HTR-8/SVneo (cell line): ENCODE measurements at regions not wholly inside any gene's neighbourhood (a gene's known extent, or its start where the extent isn't known, plus 50 kb on each side); places are given as distances from the start of the nearest gene placed in this dataset.
A peak's percentile ranks its signal among the peaks of the same experiment; 100 is the strongest.
"Not testable (repeated sequence)": the region's sequence is repeated elsewhere in the genome, so short reads cannot be mapped to it uniquely, and the experiment has no call there.

ENCODE experiments used
- DNase-seq: peaks from one replicate; pipeline ENCODE4 v3.0.0; 2011; ENCODE audit warnings: low spot score, mixed read lengths; ENCODE audit not compliant: insufficient read length
- FAIRE-seq: peaks from 2 replicates; lab custom pipeline; 2011; peaks lifted over from hg19 to GRCh38; lab: Jason Lieb, UNC

DNA sequence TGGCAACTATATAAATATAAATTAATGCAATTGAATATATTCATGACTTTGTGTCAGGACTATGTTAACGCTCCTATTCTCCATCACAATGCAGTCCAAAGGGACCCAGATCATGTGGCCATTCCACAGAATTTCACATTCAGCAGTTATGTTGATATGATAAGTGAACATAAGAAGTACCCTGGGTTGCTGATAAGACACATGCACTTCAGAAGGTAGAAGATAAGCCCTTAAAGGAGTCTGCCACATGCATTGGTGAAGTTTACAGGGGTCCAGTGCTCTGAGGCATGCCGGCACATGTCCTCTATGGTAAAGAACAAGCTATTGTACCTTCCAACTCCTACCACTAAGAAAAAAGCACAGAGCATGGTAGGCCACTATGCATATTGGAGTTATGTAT lies 76.4 kb downstream of the PHAX start:
- FAIRE-seq (no peak), DNase-seq (no peak)

DNA sequence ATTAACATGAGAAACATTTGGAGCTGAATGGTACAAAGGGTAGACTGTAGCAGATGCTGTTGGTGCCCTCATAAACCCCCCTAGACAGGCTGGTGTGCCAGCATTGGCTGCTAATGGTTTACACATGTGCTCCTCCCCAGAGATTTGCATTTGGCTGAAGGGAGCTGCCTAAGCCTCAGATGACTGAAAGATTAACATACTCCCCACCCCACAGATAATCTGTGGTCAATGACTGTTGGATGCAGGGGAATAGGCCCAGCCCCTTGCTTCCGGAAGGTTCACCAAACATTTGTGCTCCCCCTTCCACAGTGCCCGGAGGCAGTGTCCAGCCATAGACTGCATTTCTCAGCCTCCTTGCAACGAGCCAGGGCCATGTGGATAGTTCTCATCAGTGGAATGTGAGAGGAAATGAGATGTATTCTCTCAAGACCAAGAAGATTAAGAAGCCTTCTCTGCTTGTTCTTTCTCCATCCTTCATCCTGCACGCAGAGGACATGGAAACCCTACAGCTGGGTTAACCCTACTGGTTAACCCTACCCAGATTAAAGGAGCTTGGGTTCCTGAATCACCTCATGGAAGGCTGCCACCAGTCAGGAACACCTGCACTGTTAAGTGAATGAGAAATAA lies 79.6 kb downstream of the PHAX start:
- FAIRE-seq = no peak
- DNase-seq = peak; percentile 35

DNA sequence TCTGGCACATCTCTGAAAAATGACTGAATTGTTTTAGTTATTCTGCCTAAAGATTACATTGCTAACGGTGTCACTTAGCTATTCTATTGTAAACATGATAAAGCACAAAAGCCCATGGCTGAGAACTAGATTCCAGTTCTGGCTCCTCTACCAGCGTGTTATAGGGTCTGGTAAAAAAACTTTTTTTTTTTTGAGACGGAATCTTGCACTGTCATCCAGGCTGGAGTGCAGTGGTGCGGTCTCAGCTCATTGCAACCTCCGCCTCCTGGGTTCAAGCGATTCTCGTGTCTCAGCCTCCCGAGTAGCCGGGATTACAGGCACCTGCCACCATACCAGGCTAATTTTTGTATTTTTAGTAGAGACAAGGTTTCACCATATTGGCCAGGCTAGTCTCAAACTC lies 80.6 kb downstream of the PHAX start:
- not testable (repeated sequence) for DNase-seq, FAIRE-seq

DNA sequence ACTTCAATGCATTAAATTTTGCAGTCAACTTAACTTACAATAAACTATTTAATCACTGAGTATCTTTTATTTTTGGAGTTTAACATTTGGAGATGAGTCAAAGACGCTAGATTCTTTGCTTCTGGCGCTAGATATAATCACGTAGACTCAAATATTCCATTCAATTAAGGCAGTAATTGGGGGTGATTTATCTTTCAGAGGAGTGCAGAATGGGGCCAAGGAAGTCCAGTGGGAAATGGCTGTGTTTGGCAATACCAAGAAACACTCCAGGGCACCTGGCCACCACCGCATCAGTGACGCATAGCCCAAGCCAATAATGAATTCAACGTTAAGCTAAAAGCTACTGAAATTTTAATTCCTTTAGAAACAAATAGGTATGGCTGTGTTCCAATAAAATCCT lies 81.2 kb downstream of the PHAX start:
- no peak for FAIRE-seq
- DNase-seq = no peak

DNA sequence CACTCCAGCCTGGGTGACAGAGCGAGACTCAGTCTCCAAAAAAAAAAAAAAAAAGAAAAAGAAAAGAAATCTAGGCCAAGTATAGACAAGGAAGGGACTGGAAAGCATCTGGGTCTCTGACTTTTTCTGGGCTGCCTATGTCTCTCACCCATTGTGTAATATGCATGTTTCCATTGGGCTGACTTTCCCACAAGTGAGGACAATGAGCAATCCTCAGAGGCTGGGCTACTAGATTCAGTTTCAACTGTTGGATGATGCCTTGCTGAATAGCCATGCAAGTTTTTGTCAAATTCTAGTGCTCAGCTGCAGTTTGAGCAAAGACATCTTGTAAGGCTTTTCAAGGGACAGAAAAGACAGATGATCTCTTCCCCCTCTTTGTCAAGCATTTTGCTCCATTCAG lies 82.1 kb downstream of the PHAX start:
- no peak for DNase-seq
- no peak for FAIRE-seq

DNA sequence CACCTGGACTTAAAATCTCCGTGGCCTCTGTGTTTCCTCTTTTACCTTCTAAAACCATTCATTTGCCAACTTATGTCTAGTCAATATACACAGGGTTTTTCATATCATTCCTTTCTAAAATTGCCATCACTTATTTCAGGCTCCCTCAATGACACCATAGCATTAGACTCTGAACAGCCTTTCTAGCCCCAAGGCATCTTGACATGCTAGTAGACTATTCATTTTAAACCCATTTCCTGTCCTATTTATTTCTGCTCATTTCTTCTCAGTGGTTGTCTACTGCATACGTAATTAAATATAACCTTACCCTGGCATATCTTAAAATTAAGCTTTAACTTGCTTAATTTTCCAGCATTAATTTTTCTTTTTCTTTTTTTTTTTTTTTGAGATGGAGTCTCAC lies 83.2 kb downstream of the PHAX start:
- DNase-seq = no peak
- FAIRE-seq = no peak

DNA sequence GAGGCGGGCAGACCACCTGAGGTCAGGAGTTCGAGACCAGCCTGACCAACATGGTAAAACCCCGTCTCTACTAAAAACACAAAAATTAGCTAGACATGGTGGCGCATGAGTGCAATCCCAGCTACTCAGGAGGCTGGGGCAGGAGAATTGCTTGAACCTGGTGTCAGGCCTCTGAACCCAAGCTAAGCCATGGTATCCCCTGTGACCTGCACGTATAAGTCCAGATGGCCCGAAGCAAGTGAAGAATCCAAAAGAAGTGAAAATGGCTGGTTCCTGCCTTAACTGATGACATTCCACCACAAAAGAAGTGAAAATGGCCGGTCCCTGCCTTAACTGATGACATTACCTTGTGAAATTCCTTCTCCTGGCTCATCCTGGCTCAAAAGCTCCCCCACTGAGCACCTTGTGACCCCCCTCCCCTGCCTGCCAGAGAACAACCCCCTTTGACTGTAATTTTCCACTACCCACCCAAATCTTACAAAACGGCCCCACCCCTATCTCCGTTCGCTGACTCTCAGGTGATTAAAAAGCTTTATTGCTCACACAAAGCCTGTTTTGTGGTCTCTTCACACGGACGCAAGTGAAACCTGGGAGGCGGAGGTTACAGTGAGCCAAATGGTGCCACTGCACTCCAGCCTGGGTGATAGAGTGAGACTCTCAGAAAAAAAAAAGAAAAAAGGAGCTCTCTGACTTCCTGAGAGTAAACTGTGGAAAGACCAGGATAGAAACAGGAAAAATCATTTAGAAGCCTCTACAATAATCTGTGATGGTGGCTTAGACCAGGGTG lies 84.1 kb downstream of the PHAX start:
- not testable (repeated sequence) for DNase-seq, FAIRE-seq

DNA sequence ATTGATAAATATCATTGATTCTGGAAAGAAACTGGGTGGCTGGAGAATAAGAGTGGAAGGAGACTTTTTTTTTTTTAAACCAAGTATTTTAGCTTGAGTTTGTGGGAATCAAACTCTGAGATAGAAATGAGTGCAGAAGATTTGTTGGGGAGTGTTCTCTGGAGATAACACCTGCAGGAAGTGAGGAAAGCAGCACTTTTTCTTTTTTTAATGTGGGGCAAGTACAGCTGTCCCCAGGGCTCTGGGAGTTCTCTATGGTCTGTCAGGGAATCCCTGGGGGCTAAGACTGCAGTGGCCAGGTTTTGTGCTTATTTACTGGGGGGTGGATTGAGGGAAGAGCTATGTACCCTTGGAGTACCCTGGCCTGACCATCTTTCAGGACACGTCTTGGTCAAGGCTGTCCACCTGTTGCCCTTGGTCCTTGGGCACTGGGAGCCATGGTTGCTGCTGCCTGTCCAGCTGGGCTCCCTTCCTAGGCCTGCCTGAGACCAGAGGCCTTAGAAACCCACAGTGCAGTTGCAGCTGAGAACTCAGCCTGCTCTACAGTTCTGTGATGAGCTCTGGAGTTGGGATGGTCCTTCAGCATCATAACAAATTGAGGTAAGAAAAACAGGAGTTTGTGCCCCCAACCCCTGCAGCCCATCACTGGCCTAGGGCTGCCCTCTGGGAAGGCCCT lies 85.8 kb downstream of the PHAX start:
- no peak for DNase-seq
- no peak for FAIRE-seq

DNA sequence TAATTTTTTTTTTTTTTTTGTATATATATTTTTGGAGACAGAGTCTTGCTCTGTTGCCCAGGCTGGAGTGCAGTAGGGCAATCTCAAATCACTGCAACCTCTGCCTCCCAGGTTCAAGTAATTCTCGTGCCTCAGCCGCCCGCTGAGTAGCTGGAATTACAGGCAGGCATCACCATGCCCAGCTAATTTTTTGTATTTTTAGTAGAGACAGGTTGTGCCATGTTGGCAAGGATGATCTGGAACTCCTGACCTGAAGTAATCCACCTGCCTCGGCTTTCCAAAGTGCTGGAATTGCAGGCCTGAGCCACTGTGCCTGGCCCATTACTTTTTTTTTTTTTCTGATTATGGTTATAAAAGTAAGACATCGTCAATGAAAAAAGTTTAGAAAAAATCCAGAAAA lies 84.0 kb upstream of the LMNB1 start:
- DNase-seq (no peak), FAIRE-seq (no peak)

DNA sequence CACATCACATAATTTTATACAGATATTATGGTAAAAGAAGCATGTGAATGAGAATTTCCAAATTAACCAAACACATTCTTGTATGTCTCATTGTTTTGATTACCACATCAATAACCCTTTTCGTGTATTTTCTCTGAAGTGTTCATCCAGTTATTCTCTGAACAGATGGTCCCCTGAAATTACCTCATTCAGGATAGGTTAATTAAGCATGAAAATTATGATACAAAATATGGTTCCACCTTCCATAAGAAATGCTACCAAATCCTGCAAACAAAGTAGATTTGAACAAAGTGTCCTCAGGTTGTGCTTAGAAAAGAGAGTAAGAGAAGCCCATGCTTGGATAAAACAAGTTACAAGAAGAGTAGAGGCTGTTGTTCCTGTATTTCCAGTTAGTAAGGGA lies 83.1 kb upstream of the LMNB1 start:
- FAIRE-seq = no peak
- DNase-seq = no peak

DNA sequence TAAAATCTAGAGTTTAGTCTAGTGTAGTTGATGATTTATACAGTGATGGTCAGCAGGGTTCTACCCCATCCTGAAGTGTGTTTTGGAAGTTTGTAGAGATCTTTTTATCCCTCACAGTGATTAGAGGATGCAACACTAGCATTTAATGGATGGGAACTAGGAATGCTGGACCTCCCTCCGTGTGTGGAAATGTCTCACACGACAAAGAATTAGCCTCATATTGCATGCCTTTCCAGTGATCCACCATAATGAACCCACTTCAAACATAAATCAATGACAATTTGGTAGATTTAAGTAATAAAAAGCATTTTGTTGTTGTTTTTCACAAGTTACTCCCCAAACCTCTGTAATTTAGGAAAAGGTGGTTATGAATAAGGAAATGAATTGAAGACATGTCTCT lies 82.5 kb upstream of the LMNB1 start:
- no peak for FAIRE-seq

DNA sequence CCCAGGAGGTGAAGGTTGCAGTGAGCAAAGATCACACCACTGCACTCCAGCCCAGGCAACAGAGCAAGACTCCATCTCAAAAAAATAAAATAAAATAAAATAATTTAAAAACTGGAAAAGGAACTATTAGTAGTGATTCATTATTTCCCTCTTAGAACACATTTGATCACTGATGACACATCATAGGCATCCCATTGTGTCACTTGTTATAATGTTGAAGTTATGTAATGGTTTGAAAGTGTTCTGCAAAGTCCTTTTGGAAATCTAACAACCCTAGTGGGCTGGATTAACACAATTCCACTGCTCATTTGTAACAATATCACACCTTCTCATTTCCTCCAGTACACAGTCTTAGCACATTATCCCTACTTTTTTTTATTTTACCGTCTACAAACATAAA lies 81.8 kb upstream of the LMNB1 start:
- DNase-seq (no peak), FAIRE-seq (no peak)

More for the DNA sequence above, 82.5 kb upstream of the LMNB1 start:
- no peak for DNase-seq

DNA sequence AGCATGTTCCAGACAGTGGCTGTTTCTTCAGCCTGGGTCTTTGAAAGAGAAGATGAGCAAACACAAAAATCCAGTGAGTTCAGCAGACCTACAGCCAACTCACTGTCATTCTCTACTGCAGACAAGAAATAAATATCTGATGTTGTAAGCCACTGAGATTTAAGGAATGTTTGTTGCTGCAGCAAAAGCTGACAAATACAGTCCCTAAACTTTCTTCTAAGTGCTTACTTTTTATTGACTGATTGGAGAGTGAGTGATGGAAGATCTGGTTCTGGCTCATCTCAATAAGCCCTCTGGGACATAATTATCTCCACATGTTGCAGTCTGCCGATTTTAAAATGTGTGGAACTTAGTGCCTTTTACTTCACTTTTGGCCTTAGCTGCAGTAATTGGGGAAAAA lies 69.9 kb upstream of the LMNB1 start:
- FAIRE-seq (no peak), DNase-seq (no peak)

DNA sequence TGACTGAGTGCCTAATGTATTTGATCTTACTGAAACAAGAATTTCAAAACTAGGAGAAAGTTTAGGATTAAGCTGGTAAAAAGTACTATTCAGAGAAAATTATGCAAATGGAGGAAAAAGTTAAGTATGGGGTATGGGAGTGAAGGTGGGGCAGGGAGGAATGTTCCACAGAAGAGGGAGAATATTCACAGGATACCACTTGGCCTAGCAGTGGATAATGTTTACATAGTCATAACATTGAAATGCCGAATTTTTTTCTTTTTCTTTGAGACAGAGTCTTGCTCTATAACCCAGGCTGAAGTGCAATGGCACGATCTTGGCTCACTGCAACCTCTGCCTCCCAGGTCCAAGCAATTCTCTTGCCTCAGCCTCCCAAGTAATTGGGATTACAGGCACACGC lies 61.2 kb upstream of the LMNB1 start:
- FAIRE-seq = no peak
- no peak for DNase-seq

DNA sequence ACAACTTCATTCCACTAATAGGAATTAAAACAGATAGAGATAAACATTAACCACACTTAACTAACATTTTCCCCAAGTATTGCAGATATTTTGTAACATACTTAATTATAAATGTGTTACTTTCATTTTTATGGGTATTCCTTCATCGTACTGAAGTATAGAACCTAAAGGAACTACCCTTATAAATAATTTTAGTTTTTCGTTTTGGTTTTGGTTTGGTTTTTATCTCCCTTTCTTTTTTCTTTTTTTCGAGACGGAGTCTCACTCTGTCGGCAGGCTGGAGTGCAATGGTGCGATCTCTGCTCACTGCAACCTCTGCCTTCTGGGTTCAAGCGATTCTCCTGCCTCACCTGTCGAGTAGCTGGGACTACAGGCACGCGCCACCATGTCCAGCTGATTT lies 60.1 kb upstream of the LMNB1 start:
- FAIRE-seq = no peak

DNA sequence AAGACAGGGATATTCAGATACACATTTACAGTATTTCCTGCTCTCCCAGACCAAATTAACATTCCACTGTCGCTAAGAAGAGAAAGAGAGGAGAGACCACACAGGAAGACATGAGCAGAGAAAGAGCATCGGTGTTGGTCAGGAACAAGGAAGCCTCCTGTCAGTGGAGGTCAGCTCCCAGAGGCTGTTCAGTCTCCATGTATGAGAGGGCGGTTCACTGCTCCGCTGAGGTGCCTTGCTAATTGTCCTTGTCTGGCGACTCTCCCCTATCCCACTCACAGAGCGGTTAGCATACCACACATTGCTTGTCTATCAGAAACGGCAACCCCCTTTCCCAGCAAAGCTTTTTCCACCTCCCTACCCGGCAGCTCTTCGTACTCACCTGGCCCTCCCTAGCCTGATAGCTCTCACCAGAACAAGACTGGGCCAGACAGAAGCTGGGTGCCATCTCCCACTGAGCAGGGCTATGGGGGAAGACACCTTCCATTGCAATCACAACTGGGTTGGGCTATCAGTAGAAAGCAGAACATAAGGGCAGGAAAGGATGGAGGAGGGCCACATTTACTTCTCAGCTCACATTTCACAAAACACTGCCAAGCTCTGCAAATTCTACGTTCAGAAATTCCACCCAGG lies 58.6 kb upstream of the LMNB1 start:
- no peak for DNase-seq
- no peak for FAIRE-seq

More for the DNA sequence above, 60.1 kb upstream of the LMNB1 start:
- no peak for DNase-seq

DNA sequence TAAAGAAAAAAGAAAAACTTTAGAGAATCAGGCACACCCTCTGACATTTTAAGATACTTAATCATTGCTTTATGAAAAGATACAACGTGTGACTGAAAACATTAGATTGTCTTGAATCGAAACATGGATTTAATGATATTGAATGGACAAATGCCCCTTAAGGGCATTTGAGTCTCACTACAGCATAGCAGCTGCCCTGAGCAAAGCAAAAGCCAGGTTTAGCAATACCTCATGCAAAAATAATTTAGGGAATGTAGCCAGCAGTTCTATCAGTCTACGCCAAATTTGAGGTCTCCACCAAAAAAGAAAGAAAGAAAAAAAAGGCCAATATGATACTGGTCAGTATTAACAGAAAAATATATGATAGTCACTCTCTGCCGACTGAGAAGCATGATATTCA lies 56.6 kb upstream of the LMNB1 start:
- FAIRE-seq (no peak), DNase-seq (no peak)

DNA sequence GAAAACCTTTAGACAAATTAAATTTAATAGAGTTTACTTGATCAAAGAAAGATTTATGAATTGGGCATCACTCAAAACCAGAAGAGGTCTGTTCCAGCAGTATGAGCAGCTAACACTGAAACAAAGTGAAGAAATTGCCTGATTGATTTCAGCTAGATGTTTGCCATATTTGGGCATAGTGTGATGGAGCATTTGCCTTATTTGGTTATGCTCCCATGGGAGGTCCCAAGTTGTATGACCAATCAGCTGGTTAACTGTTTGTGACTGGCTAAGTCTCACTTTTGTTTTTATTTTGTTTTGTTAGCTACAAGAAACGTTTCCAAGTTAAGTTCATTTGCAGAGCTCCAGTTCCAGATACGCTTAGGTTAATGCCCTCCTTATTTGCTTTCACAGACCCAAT lies 53.3 kb upstream of the LMNB1 start:
- FAIRE-seq (no peak), DNase-seq (no peak)
